HUES64 (cell line): ENCODE measurements at regions not wholly inside any gene's neighbourhood (a gene's known extent, or its start where the extent isn't known, plus 50 kb on each side); places are given as distances from the start of the nearest gene placed in this dataset.
"Not testable (repeated sequence)": the region's sequence is repeated elsewhere in the genome, so short reads cannot be mapped to it uniquely, and the experiment has no call there.

Experiments used
- H3K27ac ChIP-seq: 2 replicates; pipeline ENCODE4 v1.7.0; 2013; ENCODE audit warnings: low read depth, low read length, inconsistent platforms
- H3K27me3 ChIP-seq: 2 replicates; pipeline ENCODE4 v1.6.1; 2013; ENCODE audit warnings: mild to moderate bottlenecking, low read length; ENCODE audit not compliant: insufficient read depth
- H3K36me3 ChIP-seq: 2 replicates; pipeline ENCODE4 v1.6.1; 2013; ENCODE audit warnings: mild to moderate bottlenecking, low read length; ENCODE audit not compliant: insufficient read depth
- H3K4me1 ChIP-seq: 2 replicates; pipeline ENCODE4 v1.6.1; 2013; ENCODE audit warnings: mild to moderate bottlenecking, low read length, moderate library complexity; ENCODE audit not compliant: insufficient read depth
- H3K4me3 ChIP-seq: 2 replicates; pipeline ENCODE4 v1.5.1; 2013; ENCODE audit warnings: mild to moderate bottlenecking, low read length, moderate library complexity
- H3K9ac ChIP-seq: 2 replicates; pipeline ENCODE4 v1.6.1; 2013; ENCODE audit warnings: mild to moderate bottlenecking, low read depth, low read length
- H3K9me3 ChIP-seq: 2 replicates; pipeline ENCODE4 v1.6.1; 2013; ENCODE audit warnings: low read depth, low read length; ENCODE audit not compliant: insufficient read depth
- WGBS: fragments of 150-250, 120-280 bp; methylation state at CpG from one replicate; pipeline ENCODE4 v1.1.7; 2013; ENCODE audit warnings: missing lambda C conversion rate; 5-methylcytosine and 5-hydroxymethylcytosine counted together

DNA sequence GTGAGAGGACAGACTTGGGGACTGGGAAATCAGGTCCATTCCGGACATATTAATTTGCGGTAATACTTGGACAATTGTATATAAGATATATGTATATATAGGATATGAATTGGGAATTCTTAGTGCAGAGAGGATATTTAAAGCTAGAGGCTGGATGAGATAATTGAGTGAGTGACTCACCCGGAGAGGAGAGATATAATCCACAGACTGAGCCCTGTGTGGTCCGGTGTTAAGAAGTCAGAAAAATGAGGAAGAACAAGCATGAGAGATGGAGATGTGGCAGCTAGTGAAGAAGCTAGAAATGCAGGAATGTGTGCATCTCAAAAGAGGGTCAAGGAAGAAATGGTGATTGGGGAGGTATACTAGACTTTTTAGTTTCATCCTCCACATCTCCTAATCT, 336.2 kb downstream of the SLC7A11 start:
- 96% methylated on average over 4 of the region's 4 CpGs for WGBS
- Histone ChIP-seq H3K27me3 (no peaks in the 10 kb centered on the region), H3K4me3 (no peak overlapping the region), H3K4me1 (peaks cover 13% of the 10 kb centered on the region), H3K9me3 (no peaks in the 10 kb centered on the region), H3K36me3 (no peaks in the 10 kb centered on the region), H3K27ac (no peak overlapping the region), H3K9ac (no peak overlapping the region)

DNA sequence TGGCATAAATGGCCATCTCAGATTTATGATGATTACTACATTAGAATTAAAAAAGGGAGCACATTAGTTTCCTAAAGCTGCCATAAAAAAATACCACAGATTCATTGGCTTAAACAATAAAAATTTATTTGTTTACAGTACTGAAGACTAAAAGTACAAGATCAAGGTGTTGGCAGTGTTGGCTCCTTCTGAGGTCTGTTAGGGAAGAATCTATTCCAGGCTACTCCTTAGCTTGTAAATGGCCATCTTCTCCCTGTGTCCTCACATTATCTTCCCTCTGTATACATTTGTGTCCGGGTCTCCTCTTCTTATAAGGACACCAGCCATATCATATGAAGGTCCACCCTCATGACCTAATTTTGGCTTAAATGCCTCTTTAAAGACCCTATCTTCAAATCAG, 341.0 kb downstream of the SLC7A11 start:
- Histone ChIP-seq H3K9ac (no peak overlapping the region), H3K9me3 (no peaks in the 10 kb centered on the region), H3K4me1 (no peaks in the 10 kb centered on the region), H3K27me3 (no peaks in the 10 kb centered on the region), H3K4me3 (no peak overlapping the region), H3K27ac (no peak overlapping the region), H3K36me3 (no peaks in the 10 kb centered on the region)
- 97% methylated on average over 1 of the region's 1 CpG for WGBS

DNA sequence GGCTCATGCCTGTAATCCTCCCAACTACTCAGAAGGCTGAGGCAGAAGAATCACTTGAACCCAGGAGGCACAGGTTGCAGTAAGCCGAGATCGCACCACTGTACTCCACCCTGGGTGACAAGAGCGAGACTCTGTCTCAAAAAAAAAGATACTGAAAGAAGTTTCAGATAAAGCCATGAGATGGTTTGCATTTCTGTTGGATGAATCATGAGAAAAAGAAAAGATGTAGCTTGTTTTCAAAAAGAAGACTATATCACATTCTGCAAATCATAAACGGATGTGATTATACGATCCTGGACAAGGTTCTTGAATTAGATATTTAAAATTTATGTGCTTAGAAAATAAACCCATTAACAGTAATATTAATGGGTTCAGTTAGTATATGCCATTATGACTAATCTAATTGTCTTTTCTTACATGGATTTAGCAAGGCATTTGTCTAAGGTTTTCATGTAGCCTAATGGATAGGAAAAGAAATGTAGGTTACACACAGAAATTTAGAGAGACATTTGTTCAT, 345.9 kb downstream of the SLC7A11 start:
- H3K4me1 ChIP-seq = no peaks in the 10 kb centered on the region; the same call in 1 of the 2 replicates
- no peaks in the 10 kb centered on the region for H3K9me3 ChIP-seq
- 95% methylated on average over 3 of the region's 5 CpGs for WGBS
- H3K36me3 ChIP-seq = no peaks in the 10 kb centered on the region
- H3K9ac ChIP-seq = no peak overlapping the region
- H3K4me3 ChIP-seq = no peak overlapping the region
- no peaks in the 10 kb centered on the region for H3K27me3 ChIP-seq
- H3K27ac ChIP-seq = no peak overlapping the region

DNA sequence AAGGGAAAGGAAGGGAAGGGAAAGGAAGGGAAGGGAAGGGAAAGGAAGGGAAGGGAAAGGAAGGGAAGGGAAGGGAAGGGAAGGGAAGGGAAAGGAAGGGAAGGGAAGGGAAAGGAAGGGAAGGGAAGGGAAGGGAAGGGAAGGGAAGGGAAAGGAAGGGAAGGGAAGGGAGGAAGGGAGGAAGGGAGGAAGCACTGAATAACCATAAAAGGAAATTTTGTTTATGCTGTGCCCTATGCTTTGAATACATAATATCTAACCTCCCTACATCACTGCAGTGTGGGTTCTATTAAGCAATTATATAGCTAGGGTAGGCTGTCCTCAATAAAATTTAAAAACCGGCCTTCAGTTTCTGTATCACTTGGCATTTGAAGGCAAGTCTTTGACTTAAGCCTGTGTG, 346.6 kb downstream of the SLC7A11 start:
- not testable (repeated sequence) for H3K27me3 ChIP-seq, H3K4me1 ChIP-seq, H3K36me3 ChIP-seq, H3K9me3 ChIP-seq, H3K9ac ChIP-seq, H3K4me3 ChIP-seq, H3K27ac ChIP-seq
- 91% methylated on average over 1 of the region's 1 CpG for WGBS

DNA sequence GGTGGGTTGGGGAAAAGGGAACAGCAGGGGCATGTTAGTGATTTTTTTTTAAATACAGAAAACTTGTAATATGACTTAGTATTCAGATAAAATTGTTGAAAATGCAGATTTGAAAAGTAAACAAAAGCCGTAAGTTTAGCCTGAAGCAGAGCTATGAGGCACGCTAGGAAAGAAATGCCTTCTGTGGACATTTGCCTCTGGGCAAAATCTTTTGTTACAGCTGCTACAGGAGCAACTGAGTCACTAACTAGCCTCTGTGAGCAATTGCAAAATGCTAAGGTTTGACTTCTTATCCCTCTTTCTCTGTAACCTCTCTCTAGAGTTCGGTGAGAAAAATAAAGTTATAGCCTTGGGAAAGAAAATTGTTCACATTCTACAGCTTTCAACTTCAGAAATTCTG, 350.0 kb downstream of the SLC7A11 start:
- no peaks in the 10 kb centered on the region for H3K27me3 ChIP-seq
- no peak overlapping the region for H3K9ac ChIP-seq
- WGBS = 74% methylated on average over 2 of the region's 3 CpGs
- no peaks in the 10 kb centered on the region; the same call in 1 of the 2 replicates for H3K4me1 ChIP-seq
- no peak overlapping the region for H3K4me3 ChIP-seq
- no peaks in the 10 kb centered on the region for H3K36me3 ChIP-seq
- H3K27ac ChIP-seq = no peak overlapping the region
- H3K9me3 ChIP-seq = no peaks in the 10 kb centered on the region

DNA sequence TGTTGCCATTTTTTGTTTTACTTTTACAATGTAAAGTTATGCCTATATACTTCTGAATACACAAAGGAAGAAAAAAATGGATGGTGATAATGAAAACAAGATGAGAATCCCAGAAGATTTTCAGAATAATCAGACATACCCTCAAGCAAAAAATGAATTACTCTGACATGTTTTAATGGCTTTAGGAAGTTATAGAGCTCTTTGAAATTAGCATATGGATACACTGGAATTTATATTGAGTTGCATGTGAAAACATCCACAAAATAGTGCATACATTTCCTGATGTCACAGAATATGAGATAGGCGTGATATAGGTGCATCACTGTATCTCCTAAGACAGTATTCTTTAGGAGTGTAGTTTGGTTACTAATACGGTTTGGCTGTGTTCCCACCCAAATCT, 351.3 kb downstream of the SLC7A11 start:
- Histone ChIP-seq H3K36me3 (no peaks in the 10 kb centered on the region), H3K9ac (no peak overlapping the region), H3K4me1 (no peaks in the 10 kb centered on the region; the same call in 1 of the 2 replicates), H3K27ac (no peak overlapping the region), H3K27me3 (no peaks in the 10 kb centered on the region), H3K9me3 (no peaks in the 10 kb centered on the region), H3K4me3 (no peak overlapping the region)
- WGBS = 95% methylated on average over 2 of the region's 2 CpGs

DNA sequence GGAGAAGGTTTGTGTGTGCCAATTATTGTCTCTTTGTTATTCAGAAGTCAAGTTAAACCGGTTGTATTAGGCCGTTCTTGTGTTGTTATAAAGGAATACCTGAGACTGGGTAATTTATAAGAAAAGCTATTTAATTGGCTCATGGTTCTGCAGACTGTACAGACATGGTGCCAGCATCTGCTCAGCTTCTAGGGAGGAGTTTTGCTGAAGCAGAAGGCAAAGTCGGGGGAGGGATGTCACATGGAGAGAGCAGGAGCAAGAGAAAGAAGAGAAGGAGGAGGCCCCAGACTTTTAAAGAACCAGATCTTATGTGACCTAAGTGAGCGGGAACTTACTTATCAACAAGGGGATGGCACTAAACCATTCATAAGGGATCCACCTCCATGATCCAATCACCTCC, 349.3 kb upstream of the PCDH18 start:
- Histone ChIP-seq H3K27ac (no peak overlapping the region), H3K9ac (no peak overlapping the region), H3K4me1 (0 out of 2 replicates have a peak, but pooled peaks cover 11% of the 10 kb centered on the region), H3K9me3 (peaks cover 8% of the 10 kb centered on the region; the same call in 1 of the 2 replicates), H3K27me3 (no peaks in the 10 kb centered on the region), H3K36me3 (no peaks in the 10 kb centered on the region), H3K4me3 (no peak overlapping the region)
- 85% methylated on average over 4 of the region's 4 CpGs for WGBS

DNA sequence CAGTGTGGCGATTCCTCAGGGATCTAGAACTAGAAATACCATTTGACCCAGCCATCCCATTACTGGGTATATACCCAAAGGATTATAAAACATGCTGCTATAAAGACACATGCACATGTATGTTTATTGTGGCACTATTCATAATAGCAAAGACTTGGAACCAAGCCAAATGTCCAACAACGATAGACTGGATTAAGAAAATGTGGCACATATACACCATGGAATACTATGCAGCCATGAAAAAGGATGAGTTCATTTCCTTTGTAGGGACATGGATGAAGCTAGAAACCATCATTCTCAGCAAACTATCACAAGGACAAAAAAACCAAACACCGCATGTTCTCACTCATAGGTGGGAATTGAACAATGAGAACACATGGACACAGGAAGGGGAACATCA, 335.8 kb upstream of the PCDH18 start:
- no CpG with 5 or more reads among the region's 3 CpGs for WGBS
- not testable (repeated sequence) for H3K27me3 ChIP-seq, H3K27ac ChIP-seq, H3K9ac ChIP-seq, H3K4me3 ChIP-seq, H3K9me3 ChIP-seq, H3K4me1 ChIP-seq, H3K36me3 ChIP-seq

DNA sequence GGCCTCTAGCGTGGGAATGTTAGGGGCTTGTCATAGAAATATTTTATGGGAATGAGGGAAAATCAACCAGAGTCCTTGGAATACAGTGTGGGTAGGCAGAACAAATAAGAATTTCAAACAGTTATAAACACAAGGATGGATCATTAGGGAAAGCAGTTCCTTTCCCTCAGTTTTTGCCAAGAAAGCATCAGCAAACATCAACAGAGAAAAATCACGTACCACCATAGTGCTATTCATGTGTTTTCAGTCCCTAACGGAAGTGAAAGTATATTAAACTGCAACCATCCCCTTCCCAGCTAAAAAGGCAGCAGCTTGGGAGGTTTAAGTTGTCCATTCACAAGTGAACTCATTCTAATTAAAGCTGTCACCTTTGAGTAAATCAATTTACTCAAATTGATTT, 334.4 kb upstream of the PCDH18 start:
- H3K27me3 ChIP-seq = no peaks in the 10 kb centered on the region
- no peaks in the 10 kb centered on the region for H3K4me1 ChIP-seq
- no peak overlapping the region for H3K9ac ChIP-seq
- WGBS = 94% methylated on average over 3 of the region's 3 CpGs
- H3K36me3 ChIP-seq = no peaks in the 10 kb centered on the region
- H3K4me3 ChIP-seq = no peak overlapping the region
- no peaks in the 10 kb centered on the region for H3K9me3 ChIP-seq
- no peak overlapping the region for H3K27ac ChIP-seq

DNA sequence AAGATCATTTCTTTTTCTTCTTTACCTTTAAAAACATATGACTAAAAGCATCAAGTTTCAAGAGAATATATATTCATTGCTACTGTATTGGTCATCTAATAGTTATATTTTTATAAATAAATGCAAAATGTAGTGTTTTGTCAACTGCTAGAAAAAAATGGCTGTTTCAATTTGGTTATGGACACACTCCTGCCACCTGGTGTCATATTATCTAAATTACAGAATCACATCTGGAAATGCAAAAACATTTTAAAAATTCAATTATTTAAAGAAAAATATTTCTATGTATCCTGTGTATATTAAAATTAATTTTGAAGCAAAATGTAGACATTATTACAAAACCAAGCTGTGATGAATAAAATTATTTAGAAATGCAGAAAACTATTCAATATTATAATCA, 329.4 kb upstream of the PCDH18 start:
- Histone ChIP-seq H3K27ac (no peak overlapping the region), H3K36me3 (no peaks in the 10 kb centered on the region), H3K4me1 (no peaks in the 10 kb centered on the region), H3K9me3 (no peaks in the 10 kb centered on the region), H3K27me3 (no peaks in the 10 kb centered on the region), H3K4me3 (no peak overlapping the region), H3K9ac (no peak overlapping the region)

DNA sequence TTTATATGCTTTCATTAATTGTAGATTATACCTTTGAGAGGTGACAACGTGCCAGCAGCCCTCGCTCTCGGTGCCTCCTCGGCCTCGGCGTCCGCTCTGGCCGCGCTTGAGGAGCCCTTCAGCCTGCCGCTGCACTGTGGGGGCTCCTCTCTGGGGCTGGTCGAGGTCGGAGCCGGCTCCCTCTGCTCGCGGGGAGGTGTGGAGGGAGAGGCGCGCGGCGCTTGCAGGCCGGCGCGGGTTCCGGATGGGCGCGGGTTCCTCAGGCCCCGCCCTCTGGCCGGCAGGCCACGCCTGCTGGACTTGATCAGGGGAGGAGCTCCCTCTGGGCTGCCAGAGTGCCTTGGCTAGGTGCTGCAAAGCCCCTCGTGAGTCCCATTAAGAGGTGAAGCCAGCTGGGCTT, 321.1 kb upstream of the PCDH18 start:
- 96% methylated on average over 29 of the region's 29 CpGs for WGBS
- Histone ChIP-seq H3K9ac (no peak overlapping the region), H3K9me3 (peaks cover 11% of the 10 kb centered on the region; the same call in 1 of the 2 replicates), H3K4me1 (no peaks in the 10 kb centered on the region), H3K27ac (no peak overlapping the region), H3K27me3 (no peaks in the 10 kb centered on the region), H3K4me3 (no peak overlapping the region), H3K36me3 (no peaks in the 10 kb centered on the region)

DNA sequence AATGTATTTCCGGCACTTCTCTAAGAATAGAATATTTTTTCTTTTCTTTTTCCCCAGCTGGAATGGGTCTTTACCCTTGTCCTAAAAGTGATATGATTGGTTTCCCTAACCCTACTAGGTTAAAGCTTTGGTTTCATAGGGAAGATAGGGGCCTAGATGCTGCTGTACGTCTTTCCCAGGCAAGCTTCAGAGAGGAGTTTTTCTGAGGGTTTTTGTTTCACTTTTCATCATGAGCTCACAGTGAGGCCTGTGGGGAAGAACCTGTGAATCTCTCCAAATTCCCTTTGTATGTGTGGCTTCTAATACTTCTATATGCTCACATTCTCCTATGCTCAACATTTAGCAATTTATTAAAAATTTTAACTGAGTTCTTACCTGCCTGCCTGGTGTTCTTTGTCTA, 320.0 kb upstream of the PCDH18 start:
- Histone ChIP-seq H3K36me3 (no peaks in the 10 kb centered on the region), H3K27me3 (no peaks in the 10 kb centered on the region), H3K9me3 (peaks cover 11% of the 10 kb centered on the region; the same call in 1 of the 2 replicates), H3K4me3 (no peak overlapping the region), H3K9ac (no peak overlapping the region), H3K4me1 (no peaks in the 10 kb centered on the region), H3K27ac (no peak overlapping the region)
- WGBS = 94% methylated on average over 1 of the region's 2 CpGs
